ENCODE measurements at regions not wholly inside any gene's neighbourhood (a gene's known extent, or its start where the extent isn't known, plus 50 kb on each side); places are given as distances from the start of the nearest gene placed in this dataset.

- H3K4me1 ChIP-seq (ENCODE audit: control insufficient read depth, insufficient read depth, low read length, poor library complexity, severe bottlenecking): peaks cover 3% of the 10 kb centered on the region
- H3K4me3 ChIP-seq (ENCODE audit: extremely low read depth, insufficient read depth, low read length, poor library complexity, severe bottlenecking): no peak overlapping the region
- H3K27ac ChIP-seq (ENCODE audit: low read depth, low read length, severe bottlenecking): no peak overlapping the region
- H3K9me3 ChIP-seq (ENCODE audit: control insufficient read depth, low read length): no peaks in the 10 kb centered on the region
- WGBS, 2 experiments (ENCODE audit: insufficient coverage in 2 of 2): no CpG with 5 or more reads among the region's 4 CpGs
- no peaks in the 10 kb centered on the region for H3K36me3 ChIP-seq (ENCODE audit: control insufficient read depth, insufficient read depth, low read length)
These were observed 220.0 kb upstream of the ZBED5 start for GRCh38 chr11:11077898-11078297.

DNA sequence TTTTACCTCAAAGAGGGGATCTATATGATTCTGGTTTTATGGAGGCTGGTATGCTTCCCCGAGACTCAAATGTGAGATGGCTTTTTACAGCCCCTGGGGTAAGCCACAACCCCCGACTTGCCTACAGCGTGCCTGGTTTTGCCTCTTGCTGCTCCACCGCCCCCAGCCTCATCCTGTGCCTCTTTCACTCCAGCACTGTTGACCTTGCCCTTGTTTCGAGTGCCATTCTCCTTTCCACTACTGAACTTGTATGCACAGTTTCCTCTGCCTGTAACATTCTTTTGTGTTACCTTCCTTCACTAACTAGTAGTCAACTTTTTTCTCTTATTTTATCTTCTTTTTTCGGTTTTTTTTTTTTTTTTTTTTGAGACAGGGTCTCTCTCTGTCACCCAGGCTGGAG is 219.0 kb upstream of the ZBED5 start:
- 70 to 85% methylated on average over 5 to 6 of the region's 6 CpGs for WGBS, 2 experiments (ENCODE audit: insufficient coverage in 2 of 2)
- no peaks in the 10 kb centered on the region for H3K9me3 ChIP-seq (ENCODE audit: control insufficient read depth, low read length)

DNA sequence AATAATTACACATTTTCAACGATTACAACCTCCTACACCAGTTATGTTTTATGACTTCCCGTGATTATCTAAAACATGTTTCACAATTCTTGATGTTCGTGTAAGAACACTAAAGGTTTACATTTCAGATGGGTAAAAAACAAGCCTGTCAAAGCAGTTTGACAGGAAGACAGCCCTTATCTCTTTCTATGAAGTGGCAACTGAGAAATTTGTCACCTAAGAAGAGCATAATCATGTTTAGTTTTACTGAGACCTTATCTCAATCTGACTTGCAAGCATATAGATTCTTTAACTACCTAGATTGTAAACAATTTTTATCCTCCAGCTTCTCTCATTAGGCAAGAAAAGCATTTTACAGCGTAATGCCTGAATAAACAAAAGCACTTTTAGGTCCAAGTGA is 218.4 kb upstream of the ZBED5 start:
- Histone ChIP-seq H3K27ac (ENCODE audit: low read depth, low read length, severe bottlenecking) (no peak overlapping the region), H3K9me3 (ENCODE audit: control insufficient read depth, low read length) (no peaks in the 10 kb centered on the region), H3K4me1 (ENCODE audit: control insufficient read depth, insufficient read depth, low read length, poor library complexity, severe bottlenecking) (peaks cover 3% of the 10 kb centered on the region), H3K36me3 (ENCODE audit: control insufficient read depth, insufficient read depth, low read length) (no peaks in the 10 kb centered on the region), H3K4me3 (ENCODE audit: extremely low read depth, insufficient read depth, low read length, poor library complexity, severe bottlenecking) (no peak overlapping the region)
- 79 to 100% methylated on average over 1 to 3 of the region's 4 CpGs for WGBS, 2 experiments (ENCODE audit: insufficient coverage in 2 of 2)

More for the DNA sequence above, 219.0 kb upstream of the ZBED5 start:
- Histone ChIP-seq H3K4me1 (ENCODE audit: control insufficient read depth, insufficient read depth, low read length, poor library complexity, severe bottlenecking) (peaks cover 3% of the 10 kb centered on the region), H3K27ac (ENCODE audit: low read depth, low read length, severe bottlenecking) (no peak overlapping the region), H3K4me3 (ENCODE audit: extremely low read depth, insufficient read depth, low read length, poor library complexity, severe bottlenecking) (no peak overlapping the region), H3K36me3 (ENCODE audit: control insufficient read depth, insufficient read depth, low read length) (no peaks in the 10 kb centered on the region)

- Histone ChIP-seq H3K27ac (ENCODE audit: low read depth, low read length, severe bottlenecking) (no peak overlapping the region), H3K9me3 (ENCODE audit: control insufficient read depth, low read length) (no peaks in the 10 kb centered on the region), H3K4me1 (ENCODE audit: control insufficient read depth, insufficient read depth, low read length, poor library complexity, severe bottlenecking) (peaks cover 3% of the 10 kb centered on the region), H3K4me3 (ENCODE audit: extremely low read depth, insufficient read depth, low read length, poor library complexity, severe bottlenecking) (no peak overlapping the region), H3K36me3 (ENCODE audit: control insufficient read depth, insufficient read depth, low read length) (no peaks in the 10 kb centered on the region)
- 60 to 64% methylated on average over 1 to 3 of the region's 6 CpGs for WGBS, 2 experiments (ENCODE audit: insufficient coverage in 2 of 2)
These were observed 217.8 kb upstream of the ZBED5 start for GRCh38 chr11:11075515-11076171.

GRCh38 chr11:11074686-11075335 is 217.0 kb upstream of the ZBED5 start:
- H3K27ac ChIP-seq (ENCODE audit: low read depth, low read length, severe bottlenecking): no peak overlapping the region
- no peak overlapping the region for H3K4me3 ChIP-seq (ENCODE audit: extremely low read depth, insufficient read depth, low read length, poor library complexity, severe bottlenecking)

GRCh38 chr11:11073996-11074395 is 216.1 kb upstream of the ZBED5 start:
- 100% methylated on average over 1 of the region's 1 CpG; no CpG with 5 or more reads in 1 of the 2 experiments for WGBS, 2 experiments (ENCODE audit: insufficient coverage in 2 of 2)
- peaks cover 3% of the 10 kb centered on the region for H3K4me1 ChIP-seq (ENCODE audit: control insufficient read depth, insufficient read depth, low read length, poor library complexity, severe bottlenecking)
- H3K27ac ChIP-seq (ENCODE audit: low read depth, low read length, severe bottlenecking): no peak overlapping the region
- no peak overlapping the region for H3K4me3 ChIP-seq (ENCODE audit: extremely low read depth, insufficient read depth, low read length, poor library complexity, severe bottlenecking)
- no peaks in the 10 kb centered on the region for H3K9me3 ChIP-seq (ENCODE audit: control insufficient read depth, low read length)
- H3K36me3 ChIP-seq (ENCODE audit: control insufficient read depth, insufficient read depth, low read length): no peaks in the 10 kb centered on the region

More at GRCh38 chr11:11074686-11075335, 217.0 kb upstream of the ZBED5 start:
- H3K9me3 ChIP-seq (ENCODE audit: control insufficient read depth, low read length): no peaks in the 10 kb centered on the region
- H3K36me3 ChIP-seq (ENCODE audit: control insufficient read depth, insufficient read depth, low read length): no peaks in the 10 kb centered on the region
- WGBS, 2 experiments (ENCODE audit: insufficient coverage in 2 of 2): 91 to 92% methylated on average over 8 to 10 of the region's 11 CpGs
- peaks cover 3% of the 10 kb centered on the region for H3K4me1 ChIP-seq (ENCODE audit: control insufficient read depth, insufficient read depth, low read length, poor library complexity, severe bottlenecking)

DNA sequence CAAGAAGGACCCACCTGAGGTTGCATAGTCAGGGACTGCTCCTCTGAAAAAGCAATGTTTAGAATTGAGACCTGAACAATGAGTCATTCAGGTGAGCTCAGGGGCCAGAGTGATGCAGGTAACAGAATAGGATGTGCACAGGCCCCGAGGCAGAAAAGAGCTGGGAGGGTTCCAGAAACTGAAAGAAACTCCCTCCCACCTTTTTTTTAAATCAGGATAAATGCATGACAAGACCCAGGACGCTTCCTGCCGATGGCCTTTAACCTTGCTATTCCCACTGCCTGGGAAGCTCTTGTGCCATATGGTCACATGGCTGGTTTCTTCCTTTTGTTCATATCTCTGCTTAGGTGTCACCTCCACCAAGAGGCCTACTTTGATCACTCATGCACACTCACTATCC is 214.2 kb upstream of the ZBED5 start:
- Histone ChIP-seq H3K4me3 (ENCODE audit: extremely low read depth, insufficient read depth, low read length, poor library complexity, severe bottlenecking) (no peak overlapping the region), H3K27ac (ENCODE audit: low read depth, low read length, severe bottlenecking) (no peak overlapping the region), H3K9me3 (ENCODE audit: control insufficient read depth, low read length) (no peaks in the 10 kb centered on the region), H3K4me1 (ENCODE audit: control insufficient read depth, insufficient read depth, low read length, poor library complexity, severe bottlenecking) (peaks cover 3% of the 10 kb centered on the region), H3K36me3 (ENCODE audit: control insufficient read depth, insufficient read depth, low read length) (no peaks in the 10 kb centered on the region)
- 25 to 34% methylated on average over 3 of the region's 3 CpGs for WGBS, 2 experiments (ENCODE audit: insufficient coverage in 2 of 2)

DNA sequence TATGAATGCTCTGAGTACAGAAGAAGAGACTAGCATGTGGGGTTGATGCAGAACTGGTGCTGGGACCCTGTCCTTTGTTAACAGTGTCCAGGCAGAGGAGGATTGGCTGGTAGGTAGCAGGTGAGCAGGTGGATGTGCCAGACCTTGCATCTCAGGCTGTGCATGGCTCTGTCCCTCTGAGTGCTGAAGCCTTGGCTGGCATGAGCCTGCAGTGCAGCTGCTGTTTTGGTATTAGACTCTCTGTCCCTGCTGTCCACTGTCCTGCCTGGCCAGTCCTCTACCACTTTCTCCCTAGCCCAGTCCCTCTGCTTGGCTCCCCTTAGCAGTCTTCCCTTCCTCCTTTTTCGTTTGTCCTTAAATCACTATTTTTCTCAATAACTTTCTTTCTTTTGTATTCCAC is 213.6 kb upstream of the ZBED5 start:
- no CpG with 5 or more reads among the region's 1 CpG for WGBS, 2 experiments (ENCODE audit: insufficient coverage in 2 of 2)
- Histone ChIP-seq H3K4me1 (ENCODE audit: control insufficient read depth, insufficient read depth, low read length, poor library complexity, severe bottlenecking) (no peaks in the 10 kb centered on the region), H3K36me3 (ENCODE audit: control insufficient read depth, insufficient read depth, low read length) (no peaks in the 10 kb centered on the region), H3K9me3 (ENCODE audit: control insufficient read depth, low read length) (no peaks in the 10 kb centered on the region), H3K4me3 (ENCODE audit: extremely low read depth, insufficient read depth, low read length, poor library complexity, severe bottlenecking) (no peak overlapping the region), H3K27ac (ENCODE audit: low read depth, low read length, severe bottlenecking) (no peak overlapping the region)

- no peaks in the 10 kb centered on the region for H3K36me3 ChIP-seq (ENCODE audit: control insufficient read depth, insufficient read depth, low read length)
- H3K27ac ChIP-seq (ENCODE audit: low read depth, low read length, severe bottlenecking): no peak overlapping the region
- no peaks in the 10 kb centered on the region for H3K9me3 ChIP-seq (ENCODE audit: control insufficient read depth, low read length)
- H3K4me3 ChIP-seq (ENCODE audit: extremely low read depth, insufficient read depth, low read length, poor library complexity, severe bottlenecking): no peak overlapping the region
- H3K4me1 ChIP-seq (ENCODE audit: control insufficient read depth, insufficient read depth, low read length, poor library complexity, severe bottlenecking): no peaks in the 10 kb centered on the region
- 81 to 87% methylated on average over 7 to 8 of the region's 9 CpGs for WGBS, 2 experiments (ENCODE audit: insufficient coverage in 2 of 2)
These were observed 213.1 kb upstream of the ZBED5 start for GRCh38 chr11:11070976-11071375.

GRCh38 chr11:11069841-11070835 is 212.3 kb upstream of the ZBED5 start:
- 80 to 87% methylated on average over 4 to 6 of the region's 9 CpGs for WGBS, 2 experiments (ENCODE audit: insufficient coverage in 2 of 2)
- no peak overlapping the region for H3K27ac ChIP-seq (ENCODE audit: low read depth, low read length, severe bottlenecking)
- H3K4me1 ChIP-seq (ENCODE audit: control insufficient read depth, insufficient read depth, low read length, poor library complexity, severe bottlenecking): no peaks in the 10 kb centered on the region
- no peaks in the 10 kb centered on the region for H3K9me3 ChIP-seq (ENCODE audit: control insufficient read depth, low read length)
- no peak overlapping the region for H3K4me3 ChIP-seq (ENCODE audit: extremely low read depth, insufficient read depth, low read length, poor library complexity, severe bottlenecking)
- no peaks in the 10 kb centered on the region for H3K36me3 ChIP-seq (ENCODE audit: control insufficient read depth, insufficient read depth, low read length)
